GM12892 (cell line): ENCODE measurements at regions not wholly inside any gene's neighbourhood (a gene's known extent, or its start where the extent isn't known, plus 50 kb on each side); places are given as distances from the start of the nearest gene placed in this dataset.

Experiments
- POLR2A ChIP-seq: IDR thresholded peaks from 2 replicates; pipeline ENCODE4 v1.6.1; 2011; ENCODE audit warnings: low read depth, low read length, control low read depth
- POLR2AphosphoS5 ChIP-seq: IDR thresholded peaks from 2 replicates; pipeline ENCODE4 v1.6.1; 2011; ENCODE audit warnings: low read depth, low read length, control low read depth

- no peak for TF ChIP-seq POLR2A
- no peak for TF ChIP-seq POLR2AphosphoS5
Measured at GRCh38 chr4:4697584-4697983, 155.7 kb upstream of the STX18 start.
